MM.1S (cell line): ENCODE measurements at regions not wholly inside any gene's neighbourhood (a gene's known extent, or its start where the extent isn't known, plus 50 kb on each side); places are given as distances from the start of the nearest gene placed in this dataset.
"Not testable (repeated sequence)": the region's sequence is repeated elsewhere in the genome, so short reads cannot be mapped to it uniquely, and the experiment has no call there.

ENCODE experiments used
- DNase-seq: peaks from one replicate; pipeline ENCODE4 v3.0.0-alpha.2; 2015
- H2AFZ ChIP-seq: fragments of 300-600 bp; sonication (generic); 2 replicates; pipeline ENCODE4 v1.6.0; 2016; ENCODE audit warnings: antibody characterized with exemption, low read length
- H3F3A ChIP-seq: fragments of 300-600 bp; sonication (generic); 2 replicates; pipeline ENCODE4 v1.6.1; 2016; ENCODE audit warnings: mild to moderate bottlenecking, antibody characterized with exemption, low read length, moderate library complexity, mixed read lengths; ENCODE audit not compliant: insufficient read depth
- H3K27ac ChIP-seq: fragments of 300-600 bp; sonication (generic); 2 replicates; pipeline ENCODE4 v1.5.1; 2016; ENCODE audit warnings: mild to moderate bottlenecking, low read length
- H3K27me3 ChIP-seq: fragments of 300-600 bp; sonication (generic); replicated peaks from 2 replicates; pipeline ENCODE4 v1.6.0; 2016; ENCODE audit warnings: low read length; ENCODE audit not compliant: insufficient read depth
- H3K36me3 ChIP-seq: fragments of 300-600 bp; sonication (generic); replicated peaks from 2 replicates; pipeline ENCODE4 v1.6.1; 2016; ENCODE audit warnings: mild to moderate bottlenecking, low read length, mixed read lengths; ENCODE audit not compliant: insufficient read depth
- H3K4me1 ChIP-seq: fragments of 300-600 bp; sonication (generic); 2 replicates; pipeline ENCODE4 v1.6.1; 2016; ENCODE audit warnings: low read length, mixed read lengths
- H3K4me2 ChIP-seq: fragments of 300-600 bp; sonication (generic); 2 replicates; pipeline ENCODE4 v1.6.0; 2016; ENCODE audit warnings: low read depth, low read length
- H3K4me3 ChIP-seq: fragments of 300-600 bp; sonication (generic); 2 replicates; pipeline ENCODE4 v1.5.1; 2016; ENCODE audit warnings: low read length, mixed read lengths
- H3K79me2 ChIP-seq: fragments of 300-600 bp; sonication (generic); 2 replicates; pipeline ENCODE4 v1.6.1; 2016; ENCODE audit warnings: mixed run types, low read length, mixed read lengths
- H3K9ac ChIP-seq: fragments of 300-600 bp; sonication (generic); 2 replicates; pipeline ENCODE4 v1.6.1; 2016; ENCODE audit warnings: low read length, mixed read lengths
- H3K9me2 ChIP-seq: fragments of 300-600 bp; sonication (generic); replicated peaks from 2 replicates; pipeline ENCODE4 v1.6.1; 2016; ENCODE audit warnings: mild to moderate bottlenecking, low read length, mixed read lengths; ENCODE audit not compliant: insufficient read depth
- H3K9me3 ChIP-seq: fragments of 300-600 bp; sonication (generic); replicated peaks from 2 replicates; pipeline ENCODE4 v1.6.1; 2016; ENCODE audit warnings: mild to moderate bottlenecking, low read length, mixed read lengths; ENCODE audit not compliant: insufficient read depth
- H4K20me1 ChIP-seq: fragments of 300-600 bp; sonication (generic); 2 replicates; pipeline ENCODE4 v1.6.1; 2016; ENCODE audit warnings: mild to moderate bottlenecking, low read length, moderate library complexity, mixed read lengths; ENCODE audit not compliant: insufficient read depth

DNA sequence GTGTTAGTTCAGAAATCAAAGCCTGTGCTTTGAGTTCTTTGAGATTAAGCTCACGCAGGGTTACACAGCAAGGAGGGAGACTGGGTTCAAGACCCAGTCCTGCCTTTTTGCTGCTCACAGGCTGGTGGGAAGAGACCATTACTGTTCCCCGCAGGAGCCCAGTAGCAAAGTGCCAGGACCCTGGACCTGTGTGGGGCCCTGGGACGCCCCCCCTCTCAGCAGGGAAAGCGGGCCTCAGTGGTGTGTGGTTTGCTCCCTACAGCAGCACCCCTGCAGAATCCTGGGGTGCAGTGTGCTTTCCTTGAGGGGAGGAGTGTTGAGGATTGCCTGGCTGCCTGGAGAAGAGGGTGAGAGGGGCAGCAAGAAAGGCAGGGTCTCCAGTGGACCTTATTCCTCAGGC, 231.1 kb downstream of the POTEH start:
- H3K9me3 ChIP-seq, H2AFZ ChIP-seq, H3F3A ChIP-seq, H3K9ac ChIP-seq, H3K4me3 ChIP-seq, H3K4me2 ChIP-seq, H3K27ac ChIP-seq, H3K79me2 ChIP-seq, H4K20me1 ChIP-seq, H3K36me3 ChIP-seq, H3K4me1 ChIP-seq, DNase-seq, H3K27me3 ChIP-seq, H3K9me2 ChIP-seq: not testable (repeated sequence)

GRCh38 chr22:15922132-15922531, 232.3 kb downstream of the POTEH start:
- not testable (repeated sequence) for H3K36me3 ChIP-seq, H4K20me1 ChIP-seq, H3K9me2 ChIP-seq, H3K4me2 ChIP-seq, H3K79me2 ChIP-seq, H3F3A ChIP-seq, H3K27me3 ChIP-seq, H3K27ac ChIP-seq, H3K4me3 ChIP-seq, H3K4me1 ChIP-seq, H3K9me3 ChIP-seq, H3K9ac ChIP-seq, DNase-seq, H2AFZ ChIP-seq

DNA sequence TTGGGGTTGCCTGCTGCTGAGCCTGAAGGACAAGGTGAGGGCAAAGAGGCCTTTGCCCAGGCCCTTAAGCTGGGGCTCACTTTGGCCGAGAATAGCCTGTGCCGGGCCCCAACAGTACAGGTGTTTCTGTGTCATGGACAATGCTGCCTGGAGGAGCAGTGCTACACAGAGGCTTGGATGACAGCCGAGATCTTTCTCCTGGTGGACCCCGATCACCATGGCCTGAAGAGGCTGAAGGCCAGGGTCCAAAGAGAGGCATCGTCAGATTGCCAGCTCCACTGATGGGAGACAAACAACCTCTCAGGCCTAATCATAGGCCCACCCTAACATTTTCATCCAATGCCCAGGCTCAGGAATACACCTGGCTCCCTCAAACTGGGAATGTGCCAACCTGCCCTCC, 232.8 kb downstream of the POTEH start:
- not testable (repeated sequence) for H3K9ac ChIP-seq, DNase-seq, H3K9me3 ChIP-seq

DNA sequence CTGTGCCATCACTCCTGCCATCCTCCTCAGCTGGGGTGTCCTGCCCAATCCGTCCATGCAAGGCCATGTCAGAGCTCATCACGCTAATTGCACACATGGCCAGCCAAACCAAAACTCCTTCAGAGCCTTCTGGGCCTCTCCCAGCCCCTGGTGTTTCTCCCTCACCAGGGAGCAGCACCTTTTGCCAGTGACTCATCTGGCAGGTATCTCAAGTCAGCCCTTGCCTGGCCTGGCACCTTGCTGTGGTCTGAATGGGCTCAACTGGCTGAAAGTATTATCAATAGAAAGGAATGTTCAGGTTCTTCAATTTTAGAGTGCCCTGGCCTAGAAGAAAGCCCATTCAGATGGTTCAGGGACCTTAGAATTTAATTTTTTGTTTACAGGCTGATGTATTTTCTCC, 235.0 kb downstream of the POTEH start:
- not testable (repeated sequence) for H3K36me3 ChIP-seq, H3K9me3 ChIP-seq, H4K20me1 ChIP-seq, H2AFZ ChIP-seq, DNase-seq, H3K4me2 ChIP-seq, H3K27ac ChIP-seq, H3K4me3 ChIP-seq, H3K27me3 ChIP-seq, H3F3A ChIP-seq, H3K9me2 ChIP-seq, H3K4me1 ChIP-seq, H3K79me2 ChIP-seq, H3K9ac ChIP-seq

More for the DNA sequence above, 232.8 kb downstream of the POTEH start:
- not testable (repeated sequence) for H3F3A ChIP-seq, H3K27ac ChIP-seq, H3K4me3 ChIP-seq, H3K36me3 ChIP-seq, H3K79me2 ChIP-seq, H3K9me2 ChIP-seq, H3K27me3 ChIP-seq, H2AFZ ChIP-seq, H3K4me1 ChIP-seq, H3K4me2 ChIP-seq, H4K20me1 ChIP-seq

DNA sequence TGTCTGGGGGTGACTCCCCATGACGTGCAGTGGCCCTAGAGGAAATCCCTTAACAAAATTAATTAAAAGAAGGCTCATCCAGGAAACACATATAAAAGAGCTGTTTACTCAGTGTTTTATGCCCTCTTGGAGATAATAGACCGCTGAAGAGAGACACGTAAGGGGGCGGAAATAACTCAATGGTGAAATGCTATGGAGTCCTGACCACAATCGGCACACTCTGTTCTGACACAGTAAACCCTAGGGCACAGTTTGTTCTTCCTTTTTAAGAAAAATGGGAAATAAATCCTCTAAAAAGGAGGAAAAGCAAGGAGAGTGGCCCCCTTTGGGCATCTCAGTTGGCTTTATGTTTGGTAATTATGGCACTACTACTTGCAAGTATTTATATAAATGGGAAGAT, 237.3 kb downstream of the POTEH start:
- not testable (repeated sequence) for H3K4me1 ChIP-seq, H3K27me3 ChIP-seq, H3K9me2 ChIP-seq, H3K27ac ChIP-seq, H2AFZ ChIP-seq, H3K4me2 ChIP-seq, H3F3A ChIP-seq, H3K9me3 ChIP-seq, H4K20me1 ChIP-seq, H3K79me2 ChIP-seq, H3K4me3 ChIP-seq, DNase-seq, H3K9ac ChIP-seq, H3K36me3 ChIP-seq
